ENCODE measurements at regions not wholly inside any gene's neighbourhood (a gene's known extent, or its start where the extent isn't known, plus 50 kb on each side); places are given as distances from the start of the nearest gene placed in this dataset.

DNA sequence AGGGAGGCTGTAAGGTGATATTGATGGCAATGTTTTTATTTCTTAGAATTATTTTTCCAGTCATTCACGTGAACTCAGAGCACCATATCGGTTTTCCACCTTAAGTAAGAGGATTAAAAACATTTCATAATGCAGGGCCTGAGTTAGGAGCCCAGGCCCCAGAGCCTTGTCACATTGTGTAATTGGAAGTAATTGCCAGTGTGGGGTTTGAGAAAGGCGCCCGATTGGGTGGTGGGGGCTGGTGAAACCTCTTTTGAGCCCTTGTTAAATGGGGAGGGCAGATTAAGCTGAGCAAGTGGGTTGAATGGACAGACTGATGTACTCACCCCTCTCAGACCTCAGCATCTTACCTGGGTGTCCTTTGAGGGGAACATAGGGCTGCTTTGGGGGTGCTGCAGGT is 116.7 kb upstream of the PITX1 start:
- H3K4me1 Mint-ChIP-seq (ENCODE audit: low read depth), result no peaks in the 10 kb centered on the region
- H3K36me3 Mint-ChIP-seq (ENCODE audit: low read depth), result no peaks in the 10 kb centered on the region
- ATAC-seq, result no peak
- no peaks in the 10 kb centered on the region for H3K9me3 Mint-ChIP-seq
- DNase-seq, result no peak
- ChIA-PET POLR2A (no interaction called here), CTCF (no interaction called here)
- peaks cover 4% of the 10 kb centered on the region for H3K27me3 Mint-ChIP-seq
- H3K27ac Mint-ChIP-seq, result no peak overlapping the region
- no peak for TF ChIP-seq CTCF (IDR thresholded peaks at IDR 0.05)
- no peak overlapping the region for H3K4me3 Mint-ChIP-seq
- intact Hi-C loops (cut with micrococcal nuclease), result no loop called here

GRCh38 chr5:135149956-135150723 is 116.1 kb upstream of the PITX1 start:
- no peak for TF ChIP-seq CTCF (IDR thresholded peaks at IDR 0.05)
- Mint-ChIP-seq H3K27ac (no peak overlapping the region), H3K36me3 (ENCODE audit: low read depth) (no peaks in the 10 kb centered on the region), H3K27me3 (peaks cover 4% of the 10 kb centered on the region), H3K4me3 (no peak overlapping the region), H3K4me1 (ENCODE audit: low read depth) (no peaks in the 10 kb centered on the region), H3K9me3 (no peaks in the 10 kb centered on the region)
- DNase-seq, result no peak
- ChIA-PET CTCF (no interaction called here), POLR2A (no interaction called here)
- intact Hi-C loops (cut with micrococcal nuclease), result no loop called here
- ATAC-seq, result no peak

DNA sequence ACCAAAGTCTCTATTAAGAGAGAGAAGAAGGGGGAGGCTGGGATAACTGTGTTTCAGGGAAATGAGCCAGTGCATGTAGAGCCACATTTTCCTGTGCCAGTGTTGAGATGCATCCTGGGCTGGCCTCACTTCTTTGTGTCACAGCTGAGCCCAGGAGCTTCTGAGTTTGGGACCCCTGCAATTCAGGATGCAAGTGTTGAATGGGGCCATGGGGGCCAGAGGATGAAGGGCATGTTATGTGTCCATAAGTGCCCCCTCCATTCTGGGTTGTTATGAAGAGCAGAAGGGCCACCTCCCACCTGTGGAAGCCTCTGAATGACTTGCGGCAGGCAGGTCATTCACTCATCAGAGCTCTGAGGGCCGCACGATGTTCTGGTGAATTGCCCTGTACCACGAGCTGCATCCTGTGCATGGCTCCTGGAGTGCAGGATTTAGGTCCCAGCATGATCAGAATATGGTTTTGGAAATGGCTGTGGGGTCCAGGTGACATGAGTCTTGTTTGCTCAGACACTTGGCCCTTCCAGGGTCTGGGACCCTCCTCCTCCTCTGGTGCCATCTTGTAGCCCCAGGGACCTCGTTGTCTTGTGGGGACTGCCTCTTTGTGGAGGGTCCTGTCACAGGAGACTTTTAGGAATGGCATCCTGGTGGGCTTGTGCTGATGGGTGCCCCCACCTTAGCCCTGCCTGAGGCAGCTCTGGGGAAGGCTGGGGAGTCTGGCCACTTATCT is 115.4 kb upstream of the PITX1 start:
- ChIA-PET POLR2A (no interaction called here), CTCF (no interaction called here)
- Mint-ChIP-seq H3K27ac (no peak overlapping the region), H3K9me3 (no peaks in the 10 kb centered on the region), H3K36me3 (ENCODE audit: low read depth) (no peaks in the 10 kb centered on the region), H3K27me3 (peaks cover 4% of the 10 kb centered on the region), H3K4me1 (ENCODE audit: low read depth) (no peaks in the 10 kb centered on the region), H3K4me3 (no peak overlapping the region)
- DNase-seq (no peak), ATAC-seq (no peak)
- no peak for TF ChIP-seq CTCF (IDR thresholded peaks at IDR 0.05)
- intact Hi-C loops (cut with micrococcal nuclease), result no loop called here

DNA sequence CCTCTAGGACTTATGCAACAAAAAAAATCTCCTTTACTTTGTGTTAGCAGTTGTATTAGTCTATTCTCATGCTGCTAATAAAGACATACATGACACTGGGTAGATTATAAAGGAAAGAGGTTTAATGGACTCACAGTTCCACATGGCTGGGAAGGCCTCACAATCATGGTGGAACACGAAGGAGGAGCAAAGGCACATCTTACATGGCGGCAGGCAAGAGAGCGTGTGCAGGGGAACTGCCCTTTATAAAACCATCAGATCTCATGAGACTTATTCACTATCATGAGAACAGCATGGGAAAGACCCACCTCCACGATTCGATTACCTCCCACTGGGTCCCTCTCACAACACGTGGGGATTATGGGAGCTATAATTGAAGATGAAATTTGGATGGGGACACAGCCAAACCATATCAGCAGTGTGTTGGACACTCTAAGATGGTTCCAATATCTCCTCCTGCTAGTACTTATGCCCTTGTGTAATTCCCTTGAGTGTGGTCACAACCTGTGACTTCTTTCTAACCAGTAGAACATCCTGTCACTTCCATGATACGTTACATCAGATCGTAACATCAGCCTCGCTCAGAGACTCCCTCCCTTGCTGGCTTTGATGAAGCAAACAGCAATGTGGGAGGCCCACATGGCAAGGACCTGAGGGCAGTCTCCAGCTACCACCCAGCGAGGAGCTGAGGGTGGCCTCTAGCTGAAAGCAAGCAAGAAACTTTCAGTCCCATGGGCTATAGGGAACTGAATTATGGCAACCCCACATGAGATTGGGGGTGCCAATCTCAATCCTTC is 113.5 kb upstream of the PITX1 start:
- POLR2A ChIA-PET, result no interaction called here

More for the DNA sequence above, 113.5 kb upstream of the PITX1 start:
- H3K36me3 Mint-ChIP-seq (ENCODE audit: low read depth), result no peaks in the 10 kb centered on the region
- TF ChIP-seq CTCF (IDR thresholded peaks at IDR 0.05), result no peak
- DNase-seq (no peak), ATAC-seq (no peak)
- CTCF ChIA-PET, result no interaction called here
- intact Hi-C loops (cut with micrococcal nuclease), result no loop called here
- H3K4me3 Mint-ChIP-seq, result no peak overlapping the region
- no peaks in the 10 kb centered on the region for H3K4me1 Mint-ChIP-seq (ENCODE audit: low read depth)
- H3K27ac Mint-ChIP-seq, result no peak overlapping the region
- H3K9me3 Mint-ChIP-seq, result no peaks in the 10 kb centered on the region
- peaks cover 4% of the 10 kb centered on the region for H3K27me3 Mint-ChIP-seq
